Natural killer cell treated with Interleukin-12 subunit alpha and Interleukin-12 subunit beta and Interleukin-15 and Interleukin-18, amount 100 ng/mL, for 72 hours (primary cell): ENCODE measurements at regions not wholly inside any gene's neighbourhood (a gene's known extent, or its start where the extent isn't known, plus 50 kb on each side); places are given as distances from the start of the nearest gene placed in this dataset.

Source experiments
- ATAC-seq, 2 donors: fragments of 150-1000 bp; cut with Tn5 transposase in 1 of 2; sonication (Bioruptor Pico), chemical (Tn5 transposase) in 1 of 2; 2 replicates each; pipeline ENCODE4 v1.10.0; 2021
- DNase-seq: peaks from one replicate; pipeline ENCODE4 v3.0.0; 2022; ENCODE audit warnings: low spot score
- H3K27ac Mint-ChIP-seq, 2 donors: 1 replicate in 1 of 2; 2 replicates in 1 of 2; pipeline ENCODE4 v1.8.0; 2022; ENCODE audit warnings: mixed read lengths in 2 of 2, mild to moderate bottlenecking in 1 of 2, moderate library complexity in 1 of 2
- H3K27me3 Mint-ChIP-seq, 2 donors: 1 replicate in 1 of 2; 2 replicates in 1 of 2; pipeline ENCODE4 v1.8.0; 2022; ENCODE audit warnings: mixed read lengths in 2 of 2
- H3K36me3 Mint-ChIP-seq: one replicate; pipeline ENCODE4 v1.8.0; 2022; ENCODE audit warnings: mixed read lengths
- H3K4me1 Mint-ChIP-seq, 2 donors: 1 replicate in 1 of 2; 2 replicates in 1 of 2; pipeline ENCODE4 v1.8.0; 2022; ENCODE audit warnings: low read depth in 2 of 2, mixed read lengths in 2 of 2, mild to moderate bottlenecking in 1 of 2
- H3K4me3 Mint-ChIP-seq: one replicate; pipeline ENCODE4 v1.8.0; 2022; ENCODE audit warnings: mixed read lengths
- H3K9me3 Mint-ChIP-seq: 2 replicates; pipeline ENCODE4 v1.8.0; 2022; ENCODE audit warnings: mixed read lengths

DNA sequence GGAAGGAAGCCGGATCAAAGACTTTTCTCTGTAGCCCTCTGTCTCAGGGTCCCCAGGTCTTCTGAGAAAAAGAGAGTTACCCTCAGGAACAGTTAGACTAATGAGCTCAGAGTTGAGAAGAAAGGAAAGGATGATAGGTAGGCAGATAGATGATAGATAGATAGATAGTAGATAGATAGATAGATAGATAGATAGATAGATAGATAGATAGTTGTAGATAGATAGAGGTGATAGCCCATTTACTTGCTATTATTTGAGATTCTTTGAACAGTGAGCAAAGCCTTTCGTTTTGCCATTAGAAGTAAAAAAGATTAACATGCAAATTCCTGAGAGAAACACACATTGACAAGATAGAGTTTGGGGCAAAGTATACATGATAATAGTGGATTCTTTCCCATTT lies 86.9 kb upstream of the KIT start:
- no peaks in the 10 kb centered on the region for H3K36me3 Mint-ChIP-seq
- DNase-seq (no peak), ATAC-seq (no peak)
- no peak overlapping the region for H3K27ac Mint-ChIP-seq
- H3K4me1 Mint-ChIP-seq, result peaks cover 0 to 4% of the 10 kb centered on the region in 2 donors
- no peak overlapping the region for H3K4me3 Mint-ChIP-seq
- peaks cover 2% of the 10 kb centered on the region for H3K9me3 Mint-ChIP-seq
- H3K27me3 Mint-ChIP-seq, result peaks cover 14 to 18% of the 10 kb centered on the region in 2 donors

DNA sequence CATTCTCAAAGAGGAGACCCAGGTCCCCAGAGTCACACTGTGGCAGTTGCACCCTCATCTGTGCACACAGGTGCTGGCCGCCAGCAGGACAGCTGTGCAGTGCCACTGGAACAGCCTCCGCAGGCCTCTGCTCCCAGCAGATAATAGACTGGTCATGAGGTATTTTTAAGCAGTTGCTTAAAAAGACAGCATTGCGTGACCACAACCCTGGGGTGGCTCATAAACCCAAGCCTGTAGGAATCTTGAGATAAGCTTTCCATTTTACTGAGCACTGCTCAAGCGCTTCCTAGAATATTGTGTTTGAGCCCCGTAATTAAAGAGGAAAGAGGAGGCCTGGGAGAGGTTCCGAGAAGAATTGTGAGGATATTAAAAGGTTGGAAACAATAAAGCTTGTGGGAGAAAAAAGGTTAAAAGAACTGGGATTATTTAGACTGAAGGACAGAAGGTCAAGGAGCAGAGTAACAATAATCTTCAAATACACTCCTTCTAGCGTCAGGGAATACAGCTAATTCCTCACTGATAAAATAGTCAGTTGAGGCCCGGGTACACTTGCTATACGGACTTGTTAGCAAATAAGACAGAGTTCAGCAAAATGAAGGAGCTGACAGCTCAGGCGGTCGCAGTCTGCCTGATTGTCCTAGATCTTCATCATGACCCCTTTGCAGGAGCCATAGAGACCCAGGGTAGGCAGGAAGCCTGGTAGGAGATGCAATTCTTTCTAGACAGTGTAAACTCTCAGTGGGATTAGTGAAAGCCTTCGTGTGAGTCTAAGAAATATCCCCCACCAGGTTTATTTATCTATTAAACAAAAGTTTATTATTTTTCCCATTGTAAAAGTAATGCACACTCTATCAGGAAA lies 86.2 kb upstream of the KIT start:
- Mint-ChIP-seq H3K27ac (no peak overlapping the region), H3K9me3 (peaks cover 2% of the 10 kb centered on the region), H3K27me3 (peaks cover 11 to 18% of the 10 kb centered on the region in 2 donors), H3K4me1 (peaks cover 0 to 4% of the 10 kb centered on the region in 2 donors), H3K36me3 (no peaks in the 10 kb centered on the region), H3K4me3 (no peak overlapping the region)
- DNase-seq (no peak), ATAC-seq (no peak)

DNA sequence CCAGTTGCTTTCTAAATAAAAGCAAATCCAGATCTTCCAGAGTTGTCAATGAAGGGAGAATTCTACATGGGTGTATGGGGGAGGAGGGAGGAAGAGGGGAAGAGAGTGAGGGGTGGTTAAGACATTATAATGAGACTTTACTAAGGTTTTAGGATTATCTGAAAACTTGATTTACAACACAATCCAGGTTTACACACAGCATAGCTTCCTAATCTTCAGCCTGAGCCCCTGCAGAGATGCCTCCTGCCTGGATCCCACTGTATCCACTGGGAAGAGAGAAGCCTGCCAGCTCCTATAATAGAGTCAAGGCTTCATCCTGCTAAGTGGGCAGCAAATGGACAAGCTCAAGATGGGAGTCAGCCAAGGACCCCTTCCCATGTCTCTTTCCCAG lies 85.6 kb upstream of the KIT start:
- H3K27me3 Mint-ChIP-seq, result peaks cover 7 to 18% of the 10 kb centered on the region in 2 donors
- no peak for DNase-seq
- peaks cover 2% of the 10 kb centered on the region for H3K9me3 Mint-ChIP-seq
- no peaks in the 10 kb centered on the region for H3K36me3 Mint-ChIP-seq
- H3K4me3 Mint-ChIP-seq, result no peak overlapping the region
- no peak overlapping the region for H3K27ac Mint-ChIP-seq
- H3K4me1 Mint-ChIP-seq, result no peaks in the 10 kb centered on the region
- ATAC-seq, result no peak

DNA sequence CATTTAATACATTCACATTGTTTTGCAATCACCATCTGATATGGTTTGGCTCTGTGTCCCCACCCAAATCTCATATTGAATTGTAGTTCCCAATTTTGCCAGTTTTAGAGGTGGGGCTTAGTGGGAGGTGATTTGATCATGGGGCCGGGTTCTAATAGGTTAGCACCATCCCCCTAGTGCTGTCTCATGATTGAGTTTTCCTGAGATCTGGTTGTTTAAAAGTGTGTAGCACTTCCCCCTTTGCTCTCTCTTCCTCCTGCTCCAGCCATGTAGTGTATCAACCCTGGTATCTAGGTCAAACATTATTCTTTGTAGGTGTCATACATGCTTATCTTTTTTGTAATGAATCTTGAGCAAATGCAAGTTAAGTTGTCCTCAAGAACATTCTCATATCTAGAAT lies 83.3 kb upstream of the KIT start:
- H3K9me3 Mint-ChIP-seq, result peaks cover 2% of the 10 kb centered on the region
- no peaks in the 10 kb centered on the region for H3K4me1 Mint-ChIP-seq
- no peaks in the 10 kb centered on the region for H3K36me3 Mint-ChIP-seq
- ATAC-seq, result no peak
- H3K4me3 Mint-ChIP-seq, result no peak overlapping the region
- H3K27ac Mint-ChIP-seq, result no peak overlapping the region
- no peak for DNase-seq
- peaks cover 13 to 20% of the 10 kb centered on the region in 2 donors for H3K27me3 Mint-ChIP-seq

DNA sequence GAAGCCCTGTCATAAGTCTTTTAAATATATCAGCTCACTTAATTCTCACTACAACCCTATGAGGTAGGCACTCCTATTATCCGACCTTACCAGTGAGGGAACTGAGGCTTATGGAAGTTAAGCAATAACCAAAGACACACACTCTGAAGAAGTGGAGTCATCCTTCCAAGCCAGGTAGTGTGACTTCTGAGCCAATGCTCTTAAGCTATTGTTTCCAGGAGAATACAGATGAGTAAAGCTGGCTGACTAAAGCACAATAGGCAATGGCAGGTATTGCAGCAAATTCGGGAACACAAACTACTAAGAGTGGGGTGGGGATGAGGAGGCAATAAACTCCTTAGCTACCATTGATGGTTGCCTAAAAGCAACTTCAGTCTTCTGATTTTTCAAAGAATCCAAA lies 81.8 kb upstream of the KIT start:
- no peaks in the 10 kb centered on the region for H3K36me3 Mint-ChIP-seq
- no peaks in the 10 kb centered on the region for H3K4me1 Mint-ChIP-seq
- no peak overlapping the region for H3K27ac Mint-ChIP-seq
- H3K27me3 Mint-ChIP-seq, result peaks cover 16 to 18% of the 10 kb centered on the region in 2 donors
- no peak for ATAC-seq
- H3K4me3 Mint-ChIP-seq, result no peak overlapping the region
- peaks cover 2% of the 10 kb centered on the region for H3K9me3 Mint-ChIP-seq
- no peak for DNase-seq

DNA sequence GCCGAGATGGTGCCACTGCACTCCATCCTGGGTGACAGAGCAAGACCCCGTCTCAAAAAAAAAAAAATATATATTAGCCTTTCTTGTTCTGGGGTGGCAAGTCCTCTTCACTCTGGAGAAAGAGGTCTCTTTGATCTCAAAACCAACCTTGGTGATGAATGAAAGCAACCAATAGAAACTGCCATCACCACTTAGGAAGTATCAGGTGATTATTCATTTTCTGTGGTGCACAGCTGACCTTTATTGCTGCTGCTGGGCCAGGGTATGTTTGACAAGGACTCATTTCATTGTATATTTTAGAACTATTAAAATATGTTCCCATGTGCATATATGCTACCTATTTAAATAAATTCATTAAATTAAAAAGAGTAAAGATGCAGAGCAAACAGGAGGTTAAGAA lies 76.0 kb upstream of the KIT start:
- no peak for ATAC-seq
- Mint-ChIP-seq H3K27me3 (peaks cover 15 to 16% of the 10 kb centered on the region in 2 donors), H3K36me3 (no peaks in the 10 kb centered on the region), H3K4me1 (no peaks in the 10 kb centered on the region), H3K9me3 (no peaks in the 10 kb centered on the region), H3K27ac (no peak overlapping the region), H3K4me3 (no peak overlapping the region)
- no peak for DNase-seq

DNA sequence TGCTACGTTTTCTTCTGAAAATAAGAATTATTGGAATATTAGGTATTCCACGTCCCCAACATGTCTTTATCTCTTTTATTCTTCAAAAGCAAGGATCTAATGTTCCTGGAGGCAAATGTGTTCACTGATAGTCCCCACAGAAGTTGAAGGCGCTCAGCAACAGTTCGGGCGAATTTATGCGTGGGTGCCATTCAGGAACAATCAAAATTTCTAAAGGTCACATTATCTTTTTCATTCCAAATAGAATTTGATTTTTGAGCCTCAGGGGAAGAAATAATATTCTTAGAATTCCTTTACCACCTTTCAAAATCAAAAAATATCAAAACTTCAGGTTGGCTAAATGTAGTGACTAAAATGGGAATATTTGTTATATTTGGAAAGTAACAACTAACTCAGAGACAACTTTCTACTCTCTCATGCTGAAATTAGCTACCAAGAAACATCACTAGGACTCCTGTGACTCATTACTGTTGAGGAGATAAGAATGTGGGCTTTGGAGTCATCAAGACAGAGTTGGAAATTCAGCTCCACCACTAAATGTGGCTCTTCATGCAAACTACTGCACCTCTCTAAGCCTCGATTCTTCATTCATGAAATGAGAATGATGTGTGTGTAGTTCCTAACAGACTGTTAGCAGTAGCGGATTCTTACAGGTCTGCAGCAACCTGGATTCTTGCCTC lies 72.3 kb upstream of the KIT start:
- DNase-seq, result no peak
- Mint-ChIP-seq H3K4me3 (no peak overlapping the region), H3K4me1 (no peaks in the 10 kb centered on the region), H3K27ac (no peak overlapping the region), H3K9me3 (no peaks in the 10 kb centered on the region), H3K36me3 (no peaks in the 10 kb centered on the region), H3K27me3 (peaks cover 6 to 10% of the 10 kb centered on the region in 2 donors)
- ATAC-seq, result no peak

DNA sequence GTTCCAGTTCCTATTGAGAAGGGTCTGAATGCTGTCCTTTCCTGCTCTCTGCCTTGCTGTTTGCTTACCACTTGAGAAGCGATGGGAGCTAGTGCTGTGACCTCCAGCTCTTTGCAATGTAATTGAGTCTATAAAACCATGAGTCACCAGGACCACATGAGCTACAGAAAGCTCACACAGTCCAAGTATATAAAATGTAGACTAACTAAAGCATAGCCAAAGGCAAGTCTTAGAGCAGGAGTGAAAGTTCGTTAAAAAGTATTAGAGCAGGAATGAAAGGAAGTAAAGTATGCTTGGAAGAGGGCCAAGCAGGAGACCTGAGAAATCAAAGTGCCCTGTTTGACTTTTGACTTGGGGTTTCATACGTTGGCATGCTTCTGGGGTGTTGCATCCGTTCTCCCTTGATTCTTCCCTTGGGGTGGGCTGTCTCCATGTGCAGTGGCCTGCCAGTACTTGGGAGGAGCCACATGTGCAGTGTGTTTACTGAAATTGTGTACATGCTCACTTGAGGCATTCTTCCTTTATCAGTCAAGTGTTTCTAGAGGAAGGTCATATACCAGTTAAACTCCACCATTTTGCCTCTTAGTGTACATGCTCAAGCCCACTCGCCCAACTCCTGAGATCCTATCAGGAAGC lies 71.3 kb upstream of the KIT start:
- H3K27ac Mint-ChIP-seq, result no peak overlapping the region
- no peaks in the 10 kb centered on the region for H3K4me1 Mint-ChIP-seq
- ATAC-seq (no peak), DNase-seq (no peak)
- no peaks in the 10 kb centered on the region for H3K36me3 Mint-ChIP-seq
- H3K4me3 Mint-ChIP-seq, result no peak overlapping the region
- H3K27me3 Mint-ChIP-seq, result peaks cover 4 to 10% of the 10 kb centered on the region in 2 donors
- H3K9me3 Mint-ChIP-seq, result no peaks in the 10 kb centered on the region

DNA sequence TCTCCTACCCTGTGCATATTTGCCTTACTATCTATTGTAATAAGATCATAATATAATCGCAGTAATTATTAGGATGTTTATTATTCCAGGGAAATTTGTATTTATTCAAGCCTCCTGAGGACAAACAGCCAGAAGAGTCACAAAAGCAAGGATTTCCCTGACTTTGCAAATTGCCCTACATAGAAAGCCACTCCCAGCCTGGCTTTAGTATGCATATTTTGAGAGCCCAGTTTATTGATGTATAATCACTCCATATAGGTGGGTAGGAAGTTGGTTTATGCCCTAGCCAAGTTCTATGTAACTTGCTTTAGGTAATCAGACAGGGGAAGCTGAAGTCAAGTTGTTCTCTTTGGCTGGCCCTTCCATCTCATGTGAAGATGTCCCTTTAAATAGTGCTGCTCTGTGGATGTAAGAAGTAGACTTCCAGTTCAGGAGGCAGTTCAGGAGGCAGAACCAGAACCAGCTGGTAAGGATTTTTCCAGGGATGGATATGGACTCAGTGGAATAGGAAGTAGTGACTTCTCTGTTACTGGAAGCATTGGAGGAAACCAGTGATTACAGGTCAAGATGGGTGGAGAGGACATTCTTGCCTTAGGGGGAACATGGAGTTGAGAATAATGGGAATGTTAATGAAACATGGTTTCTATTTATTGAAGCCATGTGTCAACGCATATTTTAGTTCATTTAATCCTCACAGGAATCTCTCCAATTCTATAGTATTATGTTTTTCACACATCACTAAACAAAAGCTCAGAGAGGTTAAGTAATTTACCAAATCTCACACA lies 70.5 kb upstream of the KIT start:
- Mint-ChIP-seq H3K4me1 (no peaks in the 10 kb centered on the region), H3K27me3 (peaks cover 4 to 10% of the 10 kb centered on the region in 2 donors), H3K27ac (no peak overlapping the region), H3K4me3 (no peak overlapping the region), H3K9me3 (no peaks in the 10 kb centered on the region), H3K36me3 (no peaks in the 10 kb centered on the region)
- ATAC-seq (no peak), DNase-seq (no peak)

DNA sequence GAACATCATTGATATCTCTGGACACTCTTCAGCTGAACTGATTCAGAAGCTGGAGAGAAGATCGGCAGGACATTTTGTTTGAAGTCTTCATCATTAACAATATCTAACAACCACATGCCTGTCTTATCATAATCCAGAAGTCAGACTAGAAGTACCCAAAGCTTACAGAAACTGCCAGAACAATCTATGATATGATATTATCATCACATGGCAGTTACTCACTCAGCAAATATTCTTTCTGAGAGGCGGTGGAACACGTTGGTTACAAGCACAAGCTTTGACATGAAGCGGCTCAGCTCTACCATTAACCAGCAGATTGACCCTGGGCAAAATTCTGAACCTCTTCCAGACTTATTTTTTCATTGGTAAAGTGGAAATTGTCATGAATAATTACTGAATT lies 69.4 kb upstream of the KIT start:
- ATAC-seq (no peak), DNase-seq (no peak)
- H3K4me1 Mint-ChIP-seq, result no peaks in the 10 kb centered on the region
- H3K27me3 Mint-ChIP-seq, result peaks cover 4 to 10% of the 10 kb centered on the region in 2 donors
- H3K9me3 Mint-ChIP-seq, result no peaks in the 10 kb centered on the region
- H3K4me3 Mint-ChIP-seq, result no peak overlapping the region
- H3K36me3 Mint-ChIP-seq, result no peaks in the 10 kb centered on the region
- H3K27ac Mint-ChIP-seq, result no peak overlapping the region

DNA sequence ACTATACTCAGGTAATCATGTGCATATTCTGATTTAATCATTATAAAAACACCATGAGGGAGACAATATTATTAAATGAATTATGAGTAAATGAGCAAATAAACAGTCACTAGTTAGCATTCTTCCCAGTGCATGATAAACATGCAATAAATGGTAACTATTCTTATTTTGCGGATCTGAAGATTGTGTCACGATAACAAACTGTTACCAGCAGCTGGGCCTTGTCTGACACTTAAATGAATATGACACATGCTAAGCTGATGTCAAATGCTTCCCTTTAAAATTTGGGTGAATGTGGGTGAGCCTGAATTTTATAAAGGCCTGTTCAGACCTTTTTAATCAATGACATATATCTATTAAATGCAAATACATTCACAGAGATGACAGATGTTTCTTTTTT lies 68.2 kb upstream of the KIT start:
- Mint-ChIP-seq H3K27ac (no peak overlapping the region), H3K27me3 (peaks cover 7 to 10% of the 10 kb centered on the region in 2 donors), H3K4me3 (no peak overlapping the region), H3K9me3 (no peaks in the 10 kb centered on the region), H3K4me1 (no peaks in the 10 kb centered on the region), H3K36me3 (no peaks in the 10 kb centered on the region)
- ATAC-seq, result no peak
- no peak for DNase-seq

DNA sequence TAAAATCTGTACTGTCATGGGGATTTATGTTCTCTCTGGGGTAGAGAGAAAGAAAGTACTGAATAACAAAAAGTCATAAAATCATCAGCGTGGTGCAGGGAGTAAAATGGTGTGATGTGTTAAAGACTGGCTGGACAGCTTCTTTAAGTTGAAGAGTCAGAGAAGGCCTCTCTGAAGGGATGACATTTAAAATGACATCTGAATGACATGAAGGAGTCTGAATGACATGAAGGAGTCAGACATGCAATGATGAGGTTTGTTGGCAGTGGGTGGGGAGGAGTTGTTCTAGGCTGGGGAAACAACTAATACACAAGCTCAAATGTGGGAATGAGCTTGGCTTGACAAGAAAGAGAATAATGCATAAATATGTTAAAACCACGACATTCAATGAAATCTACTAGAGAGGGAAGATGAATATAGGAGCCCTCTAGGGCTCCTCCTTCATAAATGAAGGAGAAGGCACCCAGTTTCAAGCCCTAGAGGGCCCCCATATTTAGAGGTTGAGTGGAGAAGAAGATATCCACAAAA lies 63.9 kb upstream of the KIT start:
- ATAC-seq (no peak), DNase-seq (no peak)
- H3K36me3 Mint-ChIP-seq, result no peaks in the 10 kb centered on the region
- H3K4me1 Mint-ChIP-seq, result no peaks in the 10 kb centered on the region
- H3K27me3 Mint-ChIP-seq, result peaks cover 0 to 8% of the 10 kb centered on the region in 2 donors
- no peak overlapping the region for H3K27ac Mint-ChIP-seq
- no peaks in the 10 kb centered on the region for H3K9me3 Mint-ChIP-seq
- no peak overlapping the region for H3K4me3 Mint-ChIP-seq

DNA sequence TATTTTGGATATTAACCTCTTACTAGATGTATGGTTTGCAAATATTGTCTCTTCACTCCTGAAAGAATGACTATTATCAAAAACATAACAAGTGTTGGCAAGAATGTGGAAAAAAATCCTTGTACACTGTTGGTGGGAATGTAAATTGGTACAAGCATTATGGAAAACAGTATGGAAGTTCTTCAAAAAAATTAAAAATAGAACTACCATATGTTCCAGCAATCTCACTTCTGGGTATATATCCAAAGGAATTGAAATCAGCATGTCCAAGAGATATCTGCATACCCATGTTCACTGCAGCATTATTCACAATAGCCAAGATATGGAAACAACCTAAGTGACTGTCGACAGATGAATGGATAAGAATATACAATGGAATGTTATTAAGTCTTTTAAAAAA lies 61.6 kb upstream of the KIT start:
- no peak overlapping the region for H3K4me3 Mint-ChIP-seq
- H3K36me3 Mint-ChIP-seq, result no peaks in the 10 kb centered on the region
- H3K4me1 Mint-ChIP-seq, result no peaks in the 10 kb centered on the region
- H3K9me3 Mint-ChIP-seq, result no peaks in the 10 kb centered on the region
- no peak for DNase-seq
- no peak for ATAC-seq
- peaks cover 0 to 8% of the 10 kb centered on the region in 2 donors for H3K27me3 Mint-ChIP-seq
- H3K27ac Mint-ChIP-seq, result no peak overlapping the region
